A673 (cell line): ENCODE measurements at regions not wholly inside any gene's neighbourhood (a gene's known extent, or its start where the extent isn't known, plus 50 kb on each side); places are given as distances from the start of the nearest gene placed in this dataset.

ENCODE experiments used
- BruUV-seq: library from RNA; stranded (reverse); fragments of 400-500 nt; replicated peaks from 2 replicates; lab custom pipeline; 2021; lab: Mats Ljungman, UMichigan
- CTCF ChIA-PET: fragments of 300-600 bp; sonication (Branson Sonifier 250); formaldehyde crosslinking; loops from one replicate; lab custom pipeline; 2022; ENCODE audit warnings: antibody characterized with exemption; lab: Charles Lee
- POLR2A ChIA-PET: fragments of 300-600 bp; sonication (Branson Sonifier 250); formaldehyde crosslinking; loops from one replicate; lab custom pipeline; 2022; ENCODE audit warnings: antibody characterized with exemption; ENCODE audit not compliant: low non-redundant PET; lab: Charles Lee
- DNase-seq: peaks from one replicate; pipeline ENCODE4 v3.0.0-alpha.2; 2015; ENCODE audit warnings: low spot score
- H3K27ac ChIP-seq: fragments of 200-600 bp; sonication (generic); 2 replicates; pipeline ENCODE4 v1.5.1; 2016; ENCODE audit warnings: mixed run types, low read depth, mild to moderate bottlenecking, mixed read lengths, antibody characterized with exemption, low read length; ENCODE audit not compliant: poor library complexity, severe bottlenecking
- H3K27me3 ChIP-seq: fragments of 200-600 bp; sonication (generic); replicated peaks from 2 replicates; pipeline ENCODE4 v1.6.1; 2017; ENCODE audit warnings: mixed run types, low read depth, mild to moderate bottlenecking, mixed read lengths, antibody characterized with exemption, low read length; ENCODE audit not compliant: insufficient read depth, poor library complexity
- H3K36me3 ChIP-seq: fragments of 200-600 bp; sonication (generic); 2 replicates; pipeline ENCODE4 v1.6.1; 2016; ENCODE audit warnings: mixed run types, mild to moderate bottlenecking, mixed read lengths, antibody characterized with exemption, low read length; ENCODE audit not compliant: insufficient read depth, poor library complexity, severe bottlenecking
- H3K4me1 ChIP-seq: fragments of 200-600 bp; sonication (generic); 2 replicates; pipeline ENCODE4 v1.6.1; 2017; ENCODE audit warnings: mixed run types, mild to moderate bottlenecking, mixed read lengths, antibody characterized with exemption, low read length; ENCODE audit not compliant: insufficient read depth, poor library complexity, severe bottlenecking
- H3K4me3 ChIP-seq: fragments of 200-600 bp; sonication (generic); 2 replicates; pipeline ENCODE4 v1.5.1; 2016; ENCODE audit warnings: low read depth, mixed run types, mild to moderate bottlenecking, mixed read lengths, low read length; ENCODE audit not compliant: poor library complexity, severe bottlenecking
- H3K9me3 ChIP-seq: fragments of 200-600 bp; sonication (generic); 2 replicates; pipeline ENCODE4 v1.6.1; 2016; ENCODE audit warnings: mixed run types, low read depth, mild to moderate bottlenecking, mixed read lengths, antibody characterized with exemption, low read length; ENCODE audit not compliant: poor library complexity, severe bottlenecking
- CTCF ChIP-seq: fragments of 300-800, 200-600 bp; sonication (generic); conservative IDR thresholded peaks from 2 replicates; pipeline ENCODE4 v1.5.1; 2017; ENCODE audit warnings: low read depth, mild to moderate bottlenecking, antibody characterized with exemption, low read length, moderate library complexity, mixed read lengths
- EZH2 ChIP-seq: fragments of 200-600 bp; sonication (generic); IDR thresholded peaks from 2 replicates; pipeline ENCODE4 v1.6.1; 2017; ENCODE audit warnings: borderline replicate concordance, low read depth, mild to moderate bottlenecking, mixed read lengths, antibody characterized with exemption, low read length; ENCODE audit not compliant: poor library complexity, severe bottlenecking
- intact Hi-C: fragments of 100-400 bp; cut with micrococcal nuclease; formaldehyde crosslinking; loops from one replicate; pipeline ENCODE4 v1.10.0; 2022; ENCODE audit not compliant: unreplicated experiment

DNA sequence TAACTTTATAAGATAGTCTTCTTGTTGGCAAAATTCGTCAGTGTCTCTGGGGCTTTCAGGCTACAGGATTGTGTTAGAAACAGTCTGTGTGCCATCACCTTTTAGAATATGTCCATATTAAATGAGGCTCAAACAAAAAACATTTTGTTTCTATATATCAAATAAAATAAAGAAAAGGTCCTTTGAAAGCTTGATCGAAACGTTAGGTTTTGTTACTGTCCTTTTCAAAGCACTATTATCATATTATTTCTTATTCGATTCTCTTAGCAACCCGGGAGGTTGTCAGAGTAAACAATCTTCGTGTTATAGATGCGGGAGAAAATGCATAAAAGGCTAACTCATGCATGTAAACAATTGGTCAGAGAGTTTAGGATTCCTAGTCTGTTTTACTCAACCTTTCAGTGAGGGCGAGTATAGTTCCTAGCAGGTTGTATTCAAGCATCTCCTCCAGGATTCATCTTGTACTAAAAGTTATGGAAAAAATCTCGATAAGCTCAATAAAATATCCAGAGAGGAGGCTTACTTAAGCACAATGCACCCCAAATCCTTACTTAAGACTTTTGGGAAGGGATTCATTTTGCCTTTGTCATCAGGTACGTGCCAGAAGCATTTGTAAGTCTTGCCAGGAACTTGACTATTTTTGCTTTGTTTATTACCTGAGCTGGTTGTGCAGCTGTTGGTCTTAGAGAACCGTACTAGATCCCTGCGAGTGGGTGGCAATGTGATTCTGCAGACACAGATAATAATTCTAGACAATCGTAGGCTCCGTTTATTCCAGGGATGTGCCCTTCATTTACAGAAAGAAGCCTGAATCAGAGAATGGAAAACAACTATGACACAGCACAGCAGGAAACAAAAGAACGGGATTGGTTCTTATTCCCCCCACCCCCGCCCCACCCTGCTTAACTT lies 159.6 kb upstream of the ZNF217 start:
- Histone ChIP-seq H3K27ac (peak overlapping the region; percentile 53), H3K4me1 (peaks cover 59% of the 10 kb centered on the region), H3K27me3 (no peaks in the 10 kb centered on the region), H3K9me3 (no peaks in the 10 kb centered on the region), H3K4me3 (no peak overlapping the region), H3K36me3 (no peaks in the 10 kb centered on the region)
- no TSS peak for BruUV-seq
- intact Hi-C loops: loop anchor here (5.0 to 10.0 kb wide), 4 partner anchors 74 to 192 kb away; partner anchors contain the start of gene ZNF217
- ChIA-PET CTCF (no interaction called here), POLR2A (no interaction called here)
- peak; percentile 44 for DNase-seq
- no peak for TF ChIP-seq EZH2
- TF ChIP-seq CTCF: no peak

GRCh38 chr20:53752583-53752970 lies 158.9 kb upstream of the ZNF217 start:
- no peaks in the 10 kb centered on the region for H3K9me3 ChIP-seq
- BruUV-seq: no TSS peak
- H3K27me3 ChIP-seq: no peaks in the 10 kb centered on the region
- no peak for DNase-seq
- POLR2A ChIA-PET: no interaction called here
- peaks cover 59% of the 10 kb centered on the region for H3K4me1 ChIP-seq
- CTCF ChIA-PET: no interaction called here
- peak overlapping the region; percentile 53 for H3K27ac ChIP-seq
- H3K36me3 ChIP-seq: no peaks in the 10 kb centered on the region
- intact Hi-C loops: loop anchor here (5.0 to 10.0 kb wide), 4 partner anchors 75 to 192 kb away; partner anchors contain the start of gene ZNF217
- no peak overlapping the region for H3K4me3 ChIP-seq
- TF ChIP-seq EZH2 (no peak), CTCF (no peak)

DNA sequence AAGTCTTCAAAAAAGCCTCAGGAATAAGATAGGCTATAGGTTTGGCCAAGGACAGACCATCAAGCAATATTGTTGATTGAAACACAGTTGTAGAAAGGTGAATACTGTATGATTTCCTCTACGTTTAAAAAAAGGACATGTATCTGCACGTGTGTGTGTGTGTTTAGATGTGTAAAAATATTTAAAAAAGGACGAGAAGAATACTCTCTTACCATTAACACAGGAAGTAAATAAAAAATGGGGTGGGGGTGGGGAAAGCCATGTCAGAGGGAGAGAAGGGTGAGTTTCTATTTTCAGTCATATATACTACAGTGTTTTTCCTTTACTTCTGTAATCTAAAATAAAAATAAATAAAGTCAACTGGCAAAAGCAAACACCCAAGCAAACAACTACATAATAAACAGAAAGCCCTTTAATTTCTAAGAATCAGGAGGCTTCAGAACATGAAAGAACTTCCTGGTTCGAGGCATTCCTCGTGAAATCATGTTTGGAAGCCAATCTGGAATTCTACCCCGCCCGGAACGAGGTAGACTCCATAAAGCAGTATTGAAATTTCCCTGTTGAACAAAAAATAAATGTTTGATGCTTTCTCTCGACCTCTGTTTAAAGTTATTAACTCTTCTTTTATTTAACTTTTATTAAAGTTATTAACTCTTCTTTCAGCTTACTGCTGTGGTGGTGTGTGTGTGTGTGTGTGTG lies 158.1 kb upstream of the ZNF217 start:
- DNase-seq: no peak
- POLR2A ChIA-PET: interaction anchor here (0.6 kb wide), 1 partner anchor 14 kb away, joined by 8 read pairs; no protein-coding TSS in a partner anchor
- H3K27ac ChIP-seq: peak overlapping the region; percentile 75
- H3K4me3 ChIP-seq: no peak overlapping the region
- no peaks in the 10 kb centered on the region for H3K27me3 ChIP-seq
- CTCF ChIA-PET: no interaction called here
- H3K4me1 ChIP-seq: peaks cover 59% of the 10 kb centered on the region
- no peaks in the 10 kb centered on the region for H3K36me3 ChIP-seq
- no peaks in the 10 kb centered on the region for H3K9me3 ChIP-seq
- TF ChIP-seq EZH2: no peak
- TF ChIP-seq CTCF: no peak
- no TSS peak for BruUV-seq
- intact Hi-C loops: loop anchor here (5.0 to 10.0 kb wide), 4 partner anchors 76 to 193 kb away; partner anchors contain the start of gene ZNF217
